OCI-M1 (cell line): ENCODE measurements at regions not wholly inside any gene's neighbourhood (a gene's known extent, or its start where the extent isn't known, plus 50 kb on each side); places are given as distances from the start of the nearest gene placed in this dataset.
"Not testable (repeated sequence)": the region's sequence is repeated elsewhere in the genome, so short reads cannot be mapped to it uniquely, and the experiment has no call there.

Experiments used
- DNase-seq: peaks from one replicate; lab custom pipeline; 2025; lab: John Stamatoyannopoulos, UW

DNA sequence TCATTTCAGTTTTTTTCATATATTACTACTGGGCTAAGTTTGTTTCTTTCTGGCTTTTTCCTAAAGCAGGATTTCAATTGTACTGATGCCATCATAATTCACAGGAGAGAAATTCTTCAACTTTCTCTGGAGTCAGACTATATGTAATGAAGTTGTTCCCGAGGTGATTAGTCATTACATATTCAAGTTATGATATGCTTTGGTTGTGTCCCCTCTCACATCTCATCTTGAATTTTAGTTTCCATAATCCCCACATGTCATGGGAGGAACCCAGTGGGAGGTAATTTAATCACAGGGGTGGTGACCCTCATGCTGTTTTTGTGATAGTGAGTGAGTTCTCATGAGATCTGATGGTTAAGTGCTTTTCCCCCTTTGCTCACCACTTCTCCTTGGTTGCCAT, 227.5 kb upstream of the LRIG3 start:
- no peak for DNase-seq

GRCh38 chr12:59142183-59142790, 222.0 kb upstream of the LRIG3 start:
- no peak for DNase-seq

- no peak for DNase-seq
Observed at GRCh38 chr12:59134750-59135149, 214.4 kb upstream of the LRIG3 start.

DNA sequence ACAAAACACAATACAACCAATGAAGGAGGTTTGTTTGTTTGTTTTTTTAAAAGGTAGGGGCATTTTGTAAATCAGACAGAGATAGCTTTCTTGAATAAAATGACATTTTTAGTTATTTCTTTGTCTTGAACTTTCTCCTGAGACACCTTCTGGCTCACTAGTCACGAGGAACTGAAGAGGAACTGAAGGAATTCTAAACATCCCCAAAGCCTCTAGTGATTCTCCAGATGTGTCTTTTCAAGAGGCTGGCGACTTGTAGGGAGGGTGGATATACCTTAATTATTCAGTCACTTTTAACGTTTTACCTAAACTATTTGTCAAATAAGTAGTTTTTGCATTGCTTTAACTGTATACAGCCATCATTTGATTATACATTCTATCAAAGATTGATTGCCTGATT, 211.2 kb upstream of the LRIG3 start:
- DNase-seq: no peak

GRCh38 chr12:59122784-59123183, 202.5 kb upstream of the LRIG3 start:
- DNase-seq: no peak

DNA sequence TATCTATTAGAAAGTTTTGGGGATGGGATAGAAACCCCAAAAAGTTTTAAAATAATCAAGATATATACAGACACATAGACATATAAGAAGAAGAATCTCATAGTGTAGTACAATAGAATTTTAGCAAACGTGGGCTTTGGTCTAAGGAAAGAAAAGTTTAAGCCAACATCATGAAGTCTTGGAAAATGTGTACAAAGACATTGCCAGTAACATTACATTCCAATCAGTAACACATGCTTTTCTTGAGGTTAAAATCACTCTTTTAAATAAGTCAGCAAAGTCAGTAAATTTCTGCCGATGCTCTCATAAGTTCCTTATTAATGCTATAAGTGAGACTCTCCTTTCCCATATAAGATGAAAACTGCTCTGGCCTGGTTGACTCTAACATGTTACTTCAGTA, 201.1 kb upstream of the LRIG3 start:
- DNase-seq: no peak

- no peak for DNase-seq
Observed at GRCh38 chr12:59119676-59120075, 199.4 kb upstream of the LRIG3 start.

DNA sequence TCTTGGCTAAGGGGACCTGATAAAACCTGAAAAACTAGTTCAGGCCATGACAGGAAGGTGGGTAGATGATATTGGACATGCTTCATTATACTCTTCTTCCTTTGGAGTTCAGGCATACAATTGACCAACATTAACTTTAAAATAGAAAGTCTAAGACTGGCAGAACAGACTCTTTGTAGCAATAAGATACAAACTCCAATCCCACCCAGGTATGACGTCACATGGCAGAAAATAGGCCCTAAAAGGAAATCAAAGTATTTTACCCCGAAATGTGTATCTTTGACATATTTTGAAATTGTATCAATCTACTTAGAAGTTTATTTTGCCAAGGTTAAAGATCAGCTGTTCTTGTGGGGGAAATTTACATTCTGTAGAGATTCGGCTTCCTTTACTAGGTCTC, 198.1 kb upstream of the LRIG3 start:
- DNase-seq: no peak

DNA sequence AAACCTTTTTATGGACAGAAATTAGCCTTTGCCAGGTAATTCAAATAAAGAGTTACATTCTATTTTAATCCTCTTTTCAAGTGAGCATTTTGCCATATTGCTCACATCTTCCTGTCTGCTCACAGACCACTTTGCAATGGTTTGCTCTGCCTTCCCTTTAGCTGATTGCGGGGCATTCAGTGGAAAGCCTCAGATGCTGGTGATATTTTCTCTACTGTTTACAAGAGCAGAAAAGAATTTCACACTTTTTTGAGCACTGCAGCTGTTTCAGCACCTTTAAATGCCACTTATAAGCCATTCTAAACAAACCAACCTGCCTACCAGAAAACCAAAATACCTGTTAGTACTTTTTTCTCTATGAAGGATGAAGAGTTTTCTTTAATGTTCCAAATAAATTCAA, 195.7 kb upstream of the LRIG3 start:
- DNase-seq: no peak

- no peak for DNase-seq
Observed at GRCh38 chr12:59115526-59115925, 195.2 kb upstream of the LRIG3 start.

DNA sequence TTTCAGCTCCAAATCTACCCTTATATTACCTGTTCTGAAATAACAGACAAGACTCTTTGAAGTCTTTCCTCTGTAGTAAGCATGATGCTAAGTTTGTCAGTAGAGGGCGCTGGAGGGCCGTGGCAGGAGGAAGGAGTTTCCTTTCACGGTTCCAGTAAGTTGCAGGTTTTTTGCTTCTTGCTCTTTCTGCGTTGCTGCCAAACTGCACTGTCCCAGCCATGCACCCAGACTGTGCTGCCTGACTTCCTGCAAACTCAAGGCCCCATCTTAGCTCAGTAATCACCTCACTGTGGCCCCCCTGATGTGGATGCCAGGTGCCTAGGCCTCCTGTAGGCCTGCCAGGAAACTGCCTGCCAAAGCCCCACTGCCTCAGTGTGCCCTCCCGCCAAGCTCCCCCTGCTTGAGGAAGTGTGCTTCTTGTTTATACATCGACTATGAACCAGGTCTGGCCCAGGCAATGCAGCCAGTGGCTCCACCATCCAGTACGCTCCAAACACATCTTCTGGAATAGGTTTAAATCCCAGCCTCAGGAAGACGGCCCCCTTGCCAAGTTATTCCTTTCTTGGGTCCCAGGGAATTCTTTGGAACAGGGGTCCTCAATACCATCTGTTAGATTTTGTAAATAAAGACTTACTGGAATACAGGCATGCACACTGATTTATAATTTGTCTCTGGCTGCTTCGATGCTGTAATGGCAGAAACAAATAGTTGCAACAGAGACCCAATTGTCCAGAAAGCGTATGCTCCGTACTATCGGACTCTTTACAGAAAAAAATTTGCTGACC, 193.7 kb upstream of the LRIG3 start:
- peak; percentile 84 for DNase-seq

DNA sequence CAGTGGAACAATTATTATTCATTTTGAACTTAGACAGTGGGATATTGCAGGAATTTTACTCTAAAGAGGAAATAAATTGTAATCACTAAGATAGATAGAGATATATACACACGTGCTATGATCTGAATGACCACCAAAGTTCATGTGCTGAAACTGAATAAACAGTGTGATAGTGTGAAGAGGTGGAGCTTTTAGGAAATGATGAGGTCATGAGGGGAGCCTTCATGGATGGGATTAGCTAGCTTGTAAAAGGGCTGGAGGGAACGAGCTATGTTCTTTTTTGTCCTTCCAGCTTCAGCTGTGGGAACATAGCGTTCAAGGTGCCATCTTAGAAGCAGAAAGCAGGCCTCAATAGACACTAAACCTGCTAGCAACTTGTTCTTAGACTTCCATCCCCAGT, 191.5 kb upstream of the LRIG3 start:
- no peak for DNase-seq

GRCh38 chr12:59108516-59108915, 188.2 kb upstream of the LRIG3 start:
- DNase-seq: not testable (repeated sequence)

DNA sequence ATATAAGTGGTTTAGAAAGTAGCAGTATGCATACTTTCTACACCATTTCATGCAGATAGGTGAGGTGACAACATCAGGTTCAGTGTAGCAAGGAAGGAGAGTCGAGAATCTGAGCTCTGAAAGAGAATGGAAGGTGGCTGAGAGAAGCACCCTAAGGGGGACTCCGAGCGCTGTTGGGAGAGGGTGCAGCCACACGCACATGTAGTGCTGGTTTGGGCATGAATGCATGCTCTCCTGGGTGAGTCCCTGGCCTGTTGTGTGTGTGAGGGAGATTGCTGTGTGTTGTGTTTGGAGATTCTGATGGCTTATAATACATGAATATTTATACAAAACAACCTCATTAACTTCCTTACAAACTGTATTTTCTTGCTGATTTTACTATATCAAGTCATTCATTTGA, 180.3 kb upstream of the LRIG3 start:
- DNase-seq: no peak

DNA sequence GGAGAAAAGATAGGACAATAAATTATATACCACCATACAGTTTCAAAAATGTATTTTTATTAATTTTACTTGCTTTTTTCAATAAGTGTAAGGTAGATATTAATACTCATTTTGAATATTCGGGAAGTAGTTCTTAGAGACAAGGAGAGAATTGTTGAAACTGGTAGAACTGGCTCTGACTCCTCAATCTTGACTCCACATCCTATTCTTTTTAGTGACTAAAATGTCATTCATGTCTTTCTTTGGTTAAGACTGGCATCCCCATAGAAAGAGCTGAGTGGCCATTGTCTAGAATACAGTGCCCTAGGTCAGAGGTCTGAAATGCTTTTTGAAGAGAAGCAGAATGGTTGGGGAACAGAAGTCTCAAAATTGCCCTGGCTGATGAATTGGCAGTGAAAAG, 177.6 kb upstream of the LRIG3 start:
- DNase-seq: no peak

- DNase-seq: no peak
Observed at GRCh38 chr12:59096246-59096645, 175.9 kb upstream of the LRIG3 start.

- DNase-seq: no peak
Observed at GRCh38 chr12:59093073-59093772, 172.9 kb upstream of the LRIG3 start.

GRCh38 chr12:59088673-59089072, 168.4 kb upstream of the LRIG3 start:
- DNase-seq: no peak

GRCh38 chr12:59087691-59088090, 167.4 kb upstream of the LRIG3 start:
- no peak for DNase-seq

- peak; percentile 12 for DNase-seq
Observed at GRCh38 chr12:59087077-59087673, 166.9 kb upstream of the LRIG3 start.

DNA sequence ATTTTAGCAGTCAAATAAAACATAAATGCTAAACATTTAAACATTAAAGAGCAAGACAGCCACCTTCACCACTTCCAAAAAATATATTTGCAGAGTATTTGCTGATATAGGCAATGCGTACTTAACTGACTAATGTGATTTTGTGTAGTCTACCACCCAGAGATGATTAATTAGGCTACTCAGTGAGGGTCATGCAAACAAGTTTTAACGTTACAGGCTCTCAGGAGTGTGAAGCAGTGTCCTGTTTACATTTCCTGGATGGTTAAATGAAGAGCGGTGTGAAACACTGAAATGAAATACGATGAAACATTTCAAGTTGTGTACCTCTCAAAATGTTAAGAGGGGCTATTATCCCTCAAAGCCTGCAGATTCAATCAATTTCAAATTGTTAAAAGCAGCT, 165.8 kb upstream of the LRIG3 start:
- DNase-seq: no peak

DNA sequence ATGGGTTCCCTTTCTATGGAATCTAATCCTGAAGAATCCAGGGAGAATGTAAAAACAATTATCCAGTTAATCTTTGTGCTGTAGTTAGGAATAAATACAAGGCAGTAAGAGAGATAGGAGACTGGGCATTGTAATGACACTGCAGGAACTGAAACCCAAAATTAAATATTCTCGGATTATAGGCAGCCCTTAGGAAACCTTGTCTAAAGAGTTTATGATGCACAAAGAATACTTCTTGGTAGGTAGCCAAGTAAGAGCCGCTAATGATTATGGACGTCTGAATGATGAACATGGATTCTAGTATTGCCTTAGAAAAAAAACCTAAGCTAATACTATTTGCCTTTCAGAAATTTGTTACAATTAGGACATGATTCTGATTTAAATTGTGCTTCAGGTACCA, 165.4 kb upstream of the LRIG3 start:
- no peak for DNase-seq
